Ishikawa (cell line): ENCODE measurements at regions not wholly inside any gene's neighbourhood (a gene's known extent, or its start where the extent isn't known, plus 50 kb on each side); places are given as distances from the start of the nearest gene placed in this dataset.

ENCODE experiments used
- CEBPB ChIP-seq: IDR thresholded peaks from 2 replicates; pipeline ENCODE4 v1.6.1; 2012
- EP300 ChIP-seq: IDR thresholded peaks from 2 replicates; pipeline ENCODE4 v1.6.1; 2012; ENCODE audit warnings: borderline replicate concordance
- FOXM1 ChIP-seq: IDR thresholded peaks from 2 replicates; pipeline ENCODE4 v1.6.1; 2012; ENCODE audit warnings: low read depth, borderline replicate concordance
- REST ChIP-seq: IDR thresholded peaks from 2 replicates; pipeline ENCODE4 v1.6.1; 2012; ENCODE audit warnings: low read depth, mild to moderate bottlenecking
- TEAD4 ChIP-seq: IDR thresholded peaks from 2 replicates; pipeline ENCODE4 v1.6.1; 2012

GRCh38 chr4:37747772-37748330 is 61.7 kb upstream of the RELL1 start:
- TF ChIP-seq CEBPB (no peak), FOXM1 (no peak), EP300 (no peak), REST (no peak), TEAD4 (no peak)
